H1 (cell line): ENCODE measurements at regions not wholly inside any gene's neighbourhood (a gene's known extent, or its start where the extent isn't known, plus 50 kb on each side); places are given as distances from the start of the nearest gene placed in this dataset.

Experiments
- ATF2 ChIP-seq: IDR thresholded peaks from 2 replicates; pipeline ENCODE4 v1.6.1; 2012; ENCODE audit warnings: low read length, inconsistent platforms
- CHD2 ChIP-seq: IDR thresholded peaks from 2 replicates; pipeline ENCODE4 v1.6.1; 2012; ENCODE audit warnings: low read length, improper control_type of control experiment
- EP300 ChIP-seq, 2 experiments: IDR thresholded peaks; 1 replicate in 1 of 2; 2 replicates in 1 of 2; pipeline ENCODE4 v1.6.1; 2011 to 2012; ENCODE audit warnings: low read depth in 2 of 2, low read length in 2 of 2, mild to moderate bottlenecking in 2 of 2, borderline replicate concordance in 1 of 2, inconsistent platforms in 1 of 2, moderate library complexity in 1 of 2
- EZH2 ChIP-seq: fragments of 200-600 bp; sonication (generic); IDR thresholded peaks from 2 replicates; pipeline ENCODE4 v1.7.1; 2012; ENCODE audit warnings: low read depth, mild to moderate bottlenecking, moderate library complexity, low read length, inconsistent platforms; ENCODE audit not compliant: severe bottlenecking
- FOSL1 ChIP-seq: IDR thresholded peaks from 2 replicates; pipeline ENCODE4 v1.6.1; 2011; ENCODE audit warnings: mild to moderate bottlenecking, low read depth, low read length, moderate library complexity; ENCODE audit not compliant: insufficient read depth
- NANOG ChIP-seq: IDR thresholded peaks from 2 replicates; pipeline ENCODE4 v1.6.1; 2011; ENCODE audit warnings: low read length, low read depth, mild to moderate bottlenecking, inconsistent platforms; ENCODE audit not compliant: insufficient read depth, poor library complexity, severe bottlenecking
- POLR2A ChIP-seq, 2 experiments: IDR thresholded peaks; 1 replicate in 1 of 2; 2 replicates in 1 of 2; pipeline ENCODE4 v1.6.1; 2011; ENCODE audit warnings: low read depth in 2 of 2, low read length in 2 of 2, mild to moderate bottlenecking in 2 of 2; ENCODE audit errors: control extremely low read depth in 1 of 2
- TF ChIP-seq, protein P1 (sequence below), 3 experiments: IDR thresholded peaks; 1 replicate in 2 of 3; 2 replicates in 1 of 3; pipeline versions ENCODE4 v1.5.1 to v1.6.1; 2011; ENCODE audit warnings: low read length in 3 of 3, mild to moderate bottlenecking in 3 of 3, inconsistent platforms in 2 of 3, low read depth in 1 of 3, moderate library complexity in 1 of 3; ENCODE audit not compliant: insufficient read depth in 1 of 3; ENCODE audit errors: control extremely low read depth in 1 of 3

GRCh38 chr10:61257136-61257535 is 196.0 kb downstream of the TMEM26 start:
- TF ChIP-seq, protein P1, sequence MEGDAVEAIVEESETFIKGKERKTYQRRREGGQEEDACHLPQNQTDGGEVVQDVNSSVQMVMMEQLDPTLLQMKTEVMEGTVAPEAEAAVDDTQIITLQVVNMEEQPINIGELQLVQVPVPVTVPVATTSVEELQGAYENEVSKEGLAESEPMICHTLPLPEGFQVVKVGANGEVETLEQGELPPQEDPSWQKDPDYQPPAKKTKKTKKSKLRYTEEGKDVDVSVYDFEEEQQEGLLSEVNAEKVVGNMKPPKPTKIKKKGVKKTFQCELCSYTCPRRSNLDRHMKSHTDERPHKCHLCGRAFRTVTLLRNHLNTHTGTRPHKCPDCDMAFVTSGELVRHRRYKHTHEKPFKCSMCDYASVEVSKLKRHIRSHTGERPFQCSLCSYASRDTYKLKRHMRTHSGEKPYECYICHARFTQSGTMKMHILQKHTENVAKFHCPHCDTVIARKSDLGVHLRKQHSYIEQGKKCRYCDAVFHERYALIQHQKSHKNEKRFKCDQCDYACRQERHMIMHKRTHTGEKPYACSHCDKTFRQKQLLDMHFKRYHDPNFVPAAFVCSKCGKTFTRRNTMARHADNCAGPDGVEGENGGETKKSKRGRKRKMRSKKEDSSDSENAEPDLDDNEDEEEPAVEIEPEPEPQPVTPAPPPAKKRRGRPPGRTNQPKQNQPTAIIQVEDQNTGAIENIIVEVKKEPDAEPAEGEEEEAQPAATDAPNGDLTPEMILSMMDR (IDR thresholded peaks at IDR 0.05; ENCODE audit: control extremely low read depth in 1 of 3, insufficient read depth in 1 of 3, low read depth in 1 of 3, low read length in 3 of 3): no peak
- no peak for TF ChIP-seq EZH2
- no peak for TF ChIP-seq CHD2
- TF ChIP-seq ATF2: no peak
- TF ChIP-seq NANOG: no peak
- no peak for TF ChIP-seq FOSL1
- TF ChIP-seq EP300 (IDR thresholded peaks at IDR 0.05; ENCODE audit: borderline replicate concordance in 1 of 2, low read depth in 2 of 2, low read length in 2 of 2): no peak
- TF ChIP-seq POLR2A (IDR thresholded peaks at IDR 0.05; ENCODE audit: control extremely low read depth in 1 of 2, low read depth in 2 of 2, low read length in 2 of 2): no peak
